ENCODE measurements at regions not wholly inside any gene's neighbourhood (a gene's known extent, or its start where the extent isn't known, plus 50 kb on each side); places are given as distances from the start of the nearest gene placed in this dataset.
"Not testable (repeated sequence)": the region's sequence is repeated elsewhere in the genome, so short reads cannot be mapped to it uniquely, and the experiment has no call there.

DNA sequence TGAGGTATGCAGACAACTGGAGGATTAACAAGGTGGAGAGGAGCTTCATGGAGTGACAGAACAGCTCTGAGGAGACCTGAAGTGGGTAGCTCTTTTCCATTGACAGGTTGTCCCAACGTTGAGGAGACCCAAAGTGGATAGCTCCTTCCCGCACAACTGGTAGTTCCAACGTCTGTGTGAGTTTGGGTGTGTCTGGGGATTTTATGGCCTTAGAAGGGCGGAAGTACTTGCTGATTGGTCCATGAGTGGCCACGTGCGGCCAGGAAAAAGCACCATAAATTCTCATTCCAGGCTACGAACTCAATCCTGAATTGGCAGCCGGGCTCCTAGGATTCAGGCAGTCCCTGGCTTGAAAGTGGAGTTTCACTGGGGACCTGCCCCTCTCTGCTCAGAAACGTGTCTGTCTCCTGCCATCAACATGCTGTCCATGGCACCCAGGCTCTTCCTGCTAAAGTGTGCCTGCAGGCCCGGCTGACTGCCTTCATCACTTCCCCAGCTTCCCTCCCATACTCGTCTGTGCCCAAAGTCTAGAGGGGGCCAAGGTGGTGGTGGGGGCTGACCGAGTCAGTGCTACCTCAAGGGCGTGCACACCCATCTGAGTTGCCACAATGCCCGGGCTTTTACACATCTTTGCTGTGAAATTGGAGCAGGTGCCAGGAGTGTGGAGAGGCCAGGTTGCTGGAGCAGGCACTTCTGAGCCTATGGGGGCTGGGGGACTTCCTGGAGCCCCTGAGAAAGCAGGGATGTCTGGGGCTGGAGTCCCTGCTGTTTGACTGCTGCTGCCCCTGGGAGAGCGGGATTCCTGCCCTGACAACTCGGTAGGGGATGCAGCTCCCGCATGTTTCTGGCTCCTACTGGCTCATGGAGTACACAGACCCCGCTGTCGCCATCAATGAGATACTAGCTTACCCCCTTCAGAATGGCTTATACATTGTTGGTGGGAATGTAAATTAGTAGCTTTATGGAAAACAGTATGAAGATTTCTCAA is 2034.6 kb upstream of the ACO1 start:
- Histone ChIP-seq H3K27me3 (no peaks in the 10 kb centered on the region), H3K9me3 (no peaks in the 10 kb centered on the region), H3K4me1 (no peaks in the 10 kb centered on the region), H3K36me3 (no peaks in the 10 kb centered on the region), H3K27ac (replicated peaks in 1 of 4) (no peak overlapping the region), H3K4me3 (no peak overlapping the region)
- no peak for TF ChIP-seq CTCF (IDR thresholded peaks at IDR 0.05)
- no peak for TF ChIP-seq EP300 (IDR thresholded peaks at IDR 0.05)
- TF ChIP-seq POLR2A (IDR thresholded peaks at IDR 0.05; ENCODE audit: low read depth): no peak
- TF ChIP-seq POLR2AphosphoS5 (IDR thresholded peaks at IDR 0.05): no peak
- 90% methylated on average over 16 of the region's 19 CpGs for WGBS
- DNase-seq (ENCODE audit: extremely low spot score): no peak
- intact Hi-C loops (cut with DNase I): no loop called here

- no peaks in the 10 kb centered on the region for H3K4me1 ChIP-seq
- H3K9me3 ChIP-seq: no peaks in the 10 kb centered on the region
- TF ChIP-seq CTCF (IDR thresholded peaks at IDR 0.05) (no peak), POLR2AphosphoS5 (IDR thresholded peaks at IDR 0.05) (no peak), EP300 (IDR thresholded peaks at IDR 0.05) (no peak), POLR2A (IDR thresholded peaks at IDR 0.05; ENCODE audit: low read depth) (no peak)
- no peak overlapping the region for H3K27ac ChIP-seq (replicated peaks in 1 of 4)
- H3K4me3 ChIP-seq: no peak overlapping the region
- no peaks in the 10 kb centered on the region for H3K27me3 ChIP-seq
- DNase-seq (ENCODE audit: extremely low spot score): no peak
- WGBS: 86% methylated on average over 4 of the region's 4 CpGs
- intact Hi-C loops (cut with DNase I): no loop called here
- no peaks in the 10 kb centered on the region for H3K36me3 ChIP-seq
These were observed 2028.2 kb upstream of the ACO1 start for GRCh38 chr9:30356221-30356620.

DNA sequence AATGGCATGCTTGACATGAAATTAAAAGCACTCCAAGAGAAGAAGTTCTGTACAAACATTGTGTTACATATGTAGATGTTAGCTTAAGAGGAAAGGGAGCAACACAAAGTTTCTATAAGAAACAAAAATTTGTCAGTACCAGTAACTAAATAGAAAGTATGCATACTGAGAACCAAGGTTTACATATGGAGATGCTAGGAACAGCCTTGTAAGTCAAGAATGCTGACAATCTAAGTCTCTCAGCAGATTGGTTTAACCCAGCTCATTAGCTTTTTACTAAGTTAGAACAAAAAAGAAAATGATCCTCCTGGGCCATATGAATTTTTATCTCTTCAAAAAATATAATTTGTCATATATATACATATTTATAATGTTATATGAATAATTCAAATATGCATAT is 2022.1 kb upstream of the ACO1 start:
- no peak for TF ChIP-seq EP300 (IDR thresholded peaks at IDR 0.05)
- TF ChIP-seq POLR2A (IDR thresholded peaks at IDR 0.05; ENCODE audit: low read depth): no peak
- TF ChIP-seq CTCF (IDR thresholded peaks at IDR 0.05): no peak
- no peak for TF ChIP-seq POLR2AphosphoS5 (IDR thresholded peaks at IDR 0.05)
- no peak for DNase-seq (ENCODE audit: extremely low spot score)
- intact Hi-C loops (cut with DNase I): no loop called here
- H3K36me3 ChIP-seq: no peaks in the 10 kb centered on the region
- no peaks in the 10 kb centered on the region for H3K9me3 ChIP-seq
- H3K27ac ChIP-seq (replicated peaks in 1 of 4): no peak overlapping the region
- H3K4me3 ChIP-seq: no peak overlapping the region
- no peaks in the 10 kb centered on the region for H3K4me1 ChIP-seq
- no peaks in the 10 kb centered on the region for H3K27me3 ChIP-seq

DNA sequence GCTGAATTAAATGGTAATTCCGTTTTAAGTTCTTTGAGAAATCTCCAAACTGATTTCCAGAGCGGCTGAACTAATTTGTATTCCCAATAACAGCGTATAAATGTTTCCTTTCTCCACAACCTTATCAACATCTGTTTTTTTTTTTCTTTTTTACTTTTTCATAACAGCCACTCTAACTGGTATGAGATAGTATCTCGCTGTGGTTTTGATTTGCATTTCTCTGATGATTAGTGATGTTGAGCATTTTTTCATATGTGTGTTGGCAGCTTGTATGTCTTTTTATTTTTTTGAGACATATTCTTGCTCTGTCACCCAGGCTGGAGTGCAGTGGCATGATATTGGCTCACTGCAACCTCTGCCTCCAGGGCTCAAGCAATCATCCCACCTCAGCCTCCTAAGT is 2018.3 kb upstream of the ACO1 start:
- DNase-seq (ENCODE audit: extremely low spot score); H3K9me3 ChIP-seq; H3K4me3 ChIP-seq; H3K36me3 ChIP-seq; H3K27ac ChIP-seq (replicated peaks in 1 of 4); intact Hi-C loops (cut with DNase I); H3K4me1 ChIP-seq; H3K27me3 ChIP-seq: not testable (repeated sequence)
- 90% methylated on average over 4 of the region's 4 CpGs for WGBS

DNA sequence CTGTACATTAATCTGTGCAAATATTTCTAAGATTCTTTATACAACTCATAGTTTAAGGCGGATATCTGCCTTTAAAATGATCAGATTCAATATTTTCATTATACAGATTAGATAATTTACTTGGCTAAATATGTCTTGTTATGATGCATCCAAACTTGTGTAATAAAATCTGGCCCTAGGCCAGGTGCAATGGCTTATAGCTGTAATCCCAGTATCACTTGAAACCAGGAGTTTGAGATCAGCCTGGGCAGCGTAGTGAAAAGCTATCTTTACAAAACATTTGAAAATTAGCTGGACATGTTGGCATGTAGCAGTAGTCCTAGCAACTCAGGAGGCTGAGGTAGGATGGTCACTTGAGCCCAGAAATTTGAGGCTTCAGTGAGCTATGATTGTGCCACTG is 2002.2 kb upstream of the ACO1 start:
- 80% methylated on average over 2 of the region's 2 CpGs for WGBS
- no peaks in the 10 kb centered on the region for H3K27me3 ChIP-seq
- no peak for TF ChIP-seq EP300 (IDR thresholded peaks at IDR 0.05)
- TF ChIP-seq POLR2AphosphoS5 (IDR thresholded peaks at IDR 0.05): no peak
- no peak for TF ChIP-seq POLR2A (IDR thresholded peaks at IDR 0.05; ENCODE audit: low read depth)
- TF ChIP-seq CTCF (IDR thresholded peaks at IDR 0.05): no peak
- intact Hi-C loops (cut with DNase I): no loop called here
- H3K27ac ChIP-seq (replicated peaks in 1 of 4): no peak overlapping the region
- no peaks in the 10 kb centered on the region for H3K4me1 ChIP-seq
- no peak overlapping the region for H3K4me3 ChIP-seq
- no peaks in the 10 kb centered on the region for H3K9me3 ChIP-seq
- H3K36me3 ChIP-seq: no peaks in the 10 kb centered on the region
- DNase-seq (ENCODE audit: extremely low spot score): no peak

Data from esophagus muscularis mucosa (tissue), 4 donors.